ENCODE measurements at regions not wholly inside any gene's neighbourhood (a gene's known extent, or its start where the extent isn't known, plus 50 kb on each side); places are given as distances from the start of the nearest gene placed in this dataset.
"Not testable (repeated sequence)": the region's sequence is repeated elsewhere in the genome, so short reads cannot be mapped to it uniquely, and the experiment has no call there.

DNA sequence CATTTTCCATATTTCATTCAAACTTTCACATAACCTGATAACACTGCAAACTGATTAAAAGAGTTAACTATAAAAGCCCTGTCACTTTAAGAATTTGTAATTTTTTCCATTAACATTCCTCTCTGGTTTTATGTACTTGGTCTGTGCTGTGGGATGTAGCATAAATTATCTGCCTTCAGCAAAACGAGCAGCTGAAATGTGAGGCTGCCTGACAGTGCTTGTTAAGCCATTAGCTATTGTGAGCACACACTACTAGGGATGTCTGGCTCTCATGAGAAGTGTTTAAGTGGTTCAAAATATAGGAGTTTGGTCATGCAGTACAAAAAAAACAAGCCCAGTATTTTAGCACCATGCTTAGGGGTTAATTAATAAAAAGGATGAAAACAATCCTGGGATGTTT, 63.0 kb downstream of the HOXA1 start:
- DNase-seq = peak; percentile 61

DNA sequence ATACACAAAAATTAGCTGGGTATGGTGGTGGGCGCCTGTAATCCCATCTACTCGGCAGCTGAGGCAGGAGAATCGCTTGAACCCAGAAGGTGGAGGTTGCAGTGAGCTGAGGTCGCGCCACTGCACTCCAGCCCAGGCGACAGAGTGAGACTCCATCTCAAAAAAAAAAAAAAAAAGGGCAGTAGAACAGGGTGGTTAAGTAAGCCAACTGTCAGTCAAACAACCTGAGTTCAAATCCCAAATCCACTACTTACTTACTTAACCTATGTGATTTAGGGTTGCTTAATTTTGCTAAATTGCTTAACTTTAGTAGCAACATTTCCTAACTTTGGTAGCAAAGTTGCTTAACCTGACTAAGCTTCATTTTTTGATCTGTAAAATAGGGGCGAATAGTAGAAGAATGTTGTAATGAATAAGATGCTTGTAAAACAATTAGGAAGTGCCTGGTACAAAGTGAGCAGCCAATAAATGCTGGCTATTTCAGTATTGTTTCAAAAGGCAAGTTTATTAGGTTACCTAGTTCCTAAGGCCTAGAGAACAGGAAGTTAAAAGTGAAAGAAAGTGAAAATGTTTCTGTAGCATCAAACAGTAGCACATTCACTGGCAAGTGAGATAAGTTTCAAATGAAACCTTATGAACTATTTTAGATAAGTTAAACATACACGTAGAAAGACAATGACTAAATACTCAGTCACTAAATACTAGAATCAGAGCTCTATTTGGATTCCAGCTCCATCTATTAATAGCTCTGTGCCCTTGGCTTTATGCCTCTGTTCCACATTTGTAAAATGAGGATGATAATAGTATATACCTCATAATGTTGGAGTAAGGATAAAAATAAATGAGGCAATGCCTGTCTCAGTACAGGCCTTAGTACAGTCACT, 64.3 kb downstream of the HOXA1 start:
- DNase-seq = no peak

DNA sequence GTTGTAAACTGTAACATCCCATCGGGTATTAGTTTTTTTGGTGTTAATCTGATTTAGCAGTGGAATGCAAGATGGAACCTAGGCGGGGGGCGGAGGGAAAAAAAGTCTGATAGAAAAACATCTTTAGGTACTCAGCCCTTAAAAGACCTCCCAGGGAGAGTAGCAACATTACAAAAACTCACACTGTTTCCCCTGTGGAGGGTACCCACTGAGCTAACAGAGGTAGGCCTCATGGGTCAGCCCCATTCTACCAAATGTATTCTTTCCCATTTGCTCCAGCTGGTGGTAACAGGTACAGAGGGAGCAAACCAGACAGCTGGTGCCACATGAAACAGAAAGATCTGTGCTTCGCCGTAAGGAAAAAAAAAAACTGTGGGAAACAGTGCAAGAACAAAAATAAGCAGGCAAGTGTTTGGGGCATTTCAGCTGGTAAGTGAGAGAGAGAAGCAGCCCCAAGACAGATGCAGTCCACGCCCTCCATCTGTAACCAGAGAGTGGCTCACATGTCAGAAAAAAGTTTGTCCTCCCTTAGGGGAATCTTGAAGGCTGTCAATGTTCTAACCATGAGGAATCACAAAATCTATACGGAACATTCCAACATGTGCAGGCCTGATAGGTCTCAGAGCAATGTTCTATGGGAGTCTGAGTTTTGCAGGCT, 65.3 kb downstream of the HOXA1 start:
- DNase-seq = no peak

DNA sequence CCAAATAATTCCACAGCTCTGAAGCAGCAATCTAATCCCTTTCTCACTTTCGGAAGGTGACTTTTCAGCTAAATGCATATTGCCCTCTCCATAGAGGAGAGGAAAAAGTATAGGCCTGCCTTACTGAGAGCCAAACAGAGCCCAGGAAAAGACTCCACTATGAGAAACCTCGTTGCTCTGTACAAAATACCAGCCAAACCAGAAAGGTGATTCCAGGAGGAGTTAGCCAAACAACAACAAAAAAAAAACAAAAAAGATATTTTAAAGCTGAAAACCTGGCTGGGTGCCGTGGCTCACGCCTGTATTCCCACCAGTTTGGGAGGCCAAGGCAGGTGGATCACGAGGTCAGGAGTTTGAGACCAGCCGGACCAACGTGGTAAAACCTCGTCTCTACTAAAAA, 70.5 kb downstream of the HOXA1 start:
- no peak for DNase-seq

DNA sequence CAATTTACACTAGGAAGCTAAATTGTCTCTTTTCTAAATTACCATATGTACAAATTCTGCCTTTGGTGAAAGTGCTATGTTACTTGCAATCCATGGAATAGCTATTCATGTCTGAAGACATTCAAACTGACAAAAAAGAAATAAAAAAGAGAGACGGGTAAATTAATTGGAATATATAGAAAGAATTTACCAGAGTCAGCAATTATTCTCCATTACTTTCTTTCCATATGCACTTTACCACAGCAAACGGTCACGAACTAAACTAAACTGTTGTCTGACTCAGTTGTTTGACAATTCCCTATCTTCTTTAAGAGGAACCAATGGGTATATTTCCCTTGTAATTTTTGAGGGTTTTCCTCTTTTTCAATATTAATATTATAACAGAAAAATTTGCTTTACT, 85.7 kb downstream of the HOXA1 start:
- no peak for DNase-seq

DNA sequence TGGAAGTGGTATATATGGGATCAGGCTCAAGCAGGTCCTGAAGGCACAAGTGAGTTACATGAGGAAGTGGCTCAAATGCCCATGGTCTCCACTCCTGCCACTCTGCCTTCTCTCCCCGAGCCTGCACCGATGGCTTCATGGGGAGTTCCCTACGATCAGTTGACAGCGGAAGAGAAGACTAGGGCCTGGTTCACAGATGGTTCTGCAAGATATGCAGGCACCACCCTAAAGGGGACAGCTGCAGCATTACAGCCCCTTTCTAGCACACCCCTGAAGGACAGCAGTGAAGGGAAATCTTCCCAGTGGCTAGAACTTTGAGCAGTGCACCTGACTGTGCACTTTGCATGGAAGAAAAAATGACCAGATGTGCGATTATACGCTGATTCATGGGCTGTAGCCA, 95.3 kb downstream of the HOXA1 start:
- no peak for DNase-seq

DNA sequence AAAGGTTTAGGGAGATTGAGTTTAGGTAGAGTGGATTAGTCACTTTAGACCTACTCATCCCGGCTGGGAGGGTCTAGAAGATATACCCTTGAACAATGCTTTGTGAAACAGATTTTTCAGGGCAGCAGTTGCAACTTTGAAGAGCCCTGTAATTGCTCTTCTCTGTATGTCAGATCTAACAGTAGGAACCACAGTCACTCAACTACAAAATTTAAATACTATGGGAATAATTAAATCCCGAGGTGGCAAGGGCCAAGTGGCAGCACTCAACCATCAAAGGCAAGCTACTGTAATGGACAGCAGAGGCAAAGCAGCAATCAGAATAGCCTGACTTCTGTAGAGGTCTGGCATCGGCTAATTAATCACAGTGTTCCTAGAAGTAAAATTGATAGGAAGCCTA, 97.5 kb downstream of the HOXA1 start:
- not testable (repeated sequence) for DNase-seq

DNA sequence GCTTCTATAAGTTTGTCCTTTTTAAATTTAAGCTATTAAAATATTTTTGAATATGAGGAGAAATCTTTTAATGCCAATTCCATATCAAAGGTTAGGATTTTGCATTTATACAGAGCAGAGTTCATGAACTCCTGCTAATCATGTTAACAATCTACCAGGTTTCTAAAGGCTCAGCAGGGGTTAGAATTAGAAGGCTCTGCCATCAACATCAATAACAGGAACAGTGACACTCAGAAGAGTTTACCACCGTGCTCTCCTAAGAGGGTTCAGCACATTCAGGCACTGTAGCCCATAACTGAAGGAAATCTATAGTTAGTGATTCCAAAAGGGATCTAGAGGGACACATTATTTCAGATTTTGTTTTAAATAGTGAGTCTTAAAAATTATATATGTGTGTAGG, 100.1 kb downstream of the HOXA1 start:
- DNase-seq = no peak

DNA sequence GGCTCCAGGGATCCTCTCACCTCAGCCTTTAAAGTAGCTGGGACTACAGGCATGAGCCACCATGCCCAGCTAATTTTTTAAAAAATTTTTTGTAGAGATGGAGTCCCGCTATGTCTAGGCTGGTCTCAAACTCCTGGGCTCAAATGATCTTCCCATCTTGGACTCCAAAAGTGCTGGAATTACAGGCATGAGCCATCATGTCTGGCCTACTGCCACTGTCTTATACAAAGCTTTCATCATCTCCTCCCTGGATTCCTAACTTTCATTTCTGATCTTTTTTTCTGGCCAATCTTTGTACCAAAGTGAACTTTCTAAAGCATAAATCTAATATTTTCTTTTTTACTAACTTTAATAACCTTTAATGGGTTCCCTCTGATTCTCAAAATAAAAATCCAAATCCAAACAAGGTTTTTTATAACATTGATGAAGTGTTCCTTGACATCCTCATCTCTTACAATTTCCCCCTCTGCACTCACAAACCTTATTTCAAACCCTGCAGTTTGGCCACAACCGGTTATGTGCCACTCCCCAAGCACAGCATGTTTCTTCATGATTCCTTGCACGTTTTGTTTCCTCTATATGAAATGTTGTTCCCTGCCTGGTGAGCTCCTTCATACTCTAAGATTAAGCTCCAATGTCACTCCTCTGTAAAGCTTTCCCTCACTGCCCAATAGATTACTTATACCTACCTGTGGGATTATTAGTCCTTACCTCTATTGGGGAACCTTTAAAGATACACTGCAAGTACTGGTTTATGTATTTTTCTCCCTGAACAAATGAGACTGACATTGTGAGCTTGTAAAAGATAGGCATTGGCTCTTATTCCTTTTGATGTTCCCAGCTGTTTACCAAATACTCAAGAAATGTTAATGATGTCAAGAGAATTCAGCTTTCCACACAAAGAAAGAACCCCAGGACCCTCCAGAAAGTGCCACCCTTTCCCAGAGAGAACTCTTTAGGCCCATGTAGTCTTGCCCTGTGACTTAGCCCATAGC, 101.7 kb downstream of the HOXA1 start:
- no peak for DNase-seq

DNA sequence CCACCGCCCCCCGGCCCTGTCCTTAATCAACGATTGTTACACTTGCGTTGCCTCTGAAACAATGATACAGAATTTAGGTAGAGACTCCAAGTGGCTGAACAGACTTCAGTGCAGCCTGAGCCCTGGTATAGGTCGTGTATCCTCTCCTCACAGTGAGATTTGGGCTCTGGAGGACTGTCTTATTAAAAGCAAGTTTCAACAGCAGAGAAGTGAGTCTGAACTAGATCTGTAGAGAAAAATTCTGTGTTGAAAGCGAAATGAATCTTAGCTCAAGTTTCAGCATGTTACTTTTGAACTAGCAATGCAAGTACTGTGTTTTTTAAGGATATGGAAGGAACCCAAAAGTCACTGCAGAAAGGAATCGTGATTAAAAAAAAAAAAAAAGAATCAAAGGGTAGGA, 103.1 kb downstream of the HOXA1 start:
- DNase-seq = no peak

DNA sequence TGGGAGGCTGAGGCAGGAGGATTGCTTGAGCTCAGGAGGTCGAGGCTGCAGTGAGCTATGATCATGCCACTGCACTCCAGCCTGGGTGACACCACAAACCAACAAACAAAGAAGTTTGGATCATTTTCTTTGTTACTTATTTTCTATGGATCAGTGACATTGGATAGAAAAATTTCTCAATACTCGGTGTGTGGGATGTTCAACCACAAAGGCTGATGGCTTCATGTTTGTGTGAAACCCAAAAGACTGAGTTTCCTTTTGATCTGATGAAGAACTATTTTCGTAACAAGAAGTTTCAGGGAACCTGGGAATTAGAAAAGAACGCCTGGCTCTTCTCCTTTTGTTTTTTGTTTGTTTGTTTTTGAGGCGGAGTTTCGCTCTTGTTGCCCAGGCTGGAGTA, 104.0 kb downstream of the HOXA1 start:
- DNase-seq = no peak

DNA sequence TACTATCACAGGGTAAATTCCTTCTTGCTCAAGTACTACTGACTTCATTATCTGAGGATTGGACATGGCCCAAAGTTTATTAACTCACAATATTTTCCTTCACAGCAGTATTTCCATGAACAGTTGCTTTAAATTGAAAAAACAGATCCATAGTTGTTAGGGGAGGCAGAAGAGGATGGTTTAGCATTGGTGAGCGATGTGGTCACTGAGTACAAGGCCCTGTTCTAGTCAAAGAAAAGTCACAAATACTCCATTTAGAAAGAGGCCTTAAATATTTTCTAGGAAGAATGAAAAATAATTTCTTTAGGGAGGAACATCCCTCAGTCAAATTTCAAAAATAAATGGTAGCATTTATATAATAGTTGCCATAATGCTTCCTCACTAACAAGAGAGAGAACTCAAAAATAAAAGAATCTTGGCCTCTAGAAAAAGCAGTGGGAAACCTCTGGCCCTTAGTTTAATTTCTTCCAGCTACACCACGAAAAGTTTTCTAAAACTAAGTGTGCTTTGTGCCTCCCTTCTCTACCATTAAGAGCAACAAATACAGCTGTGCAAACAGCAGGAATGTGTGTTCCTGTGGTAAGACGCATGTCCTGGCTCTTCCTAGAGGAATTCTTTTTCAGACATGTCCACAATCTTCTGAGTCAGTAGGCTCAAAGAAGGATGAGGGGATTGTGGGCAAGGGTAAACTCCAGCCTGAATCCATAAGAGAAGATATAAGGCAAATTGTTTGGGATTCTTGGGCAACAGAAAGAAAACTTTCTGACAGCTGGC, 105.7 kb downstream of the HOXA1 start:
- peak; percentile 33 for DNase-seq

DNA sequence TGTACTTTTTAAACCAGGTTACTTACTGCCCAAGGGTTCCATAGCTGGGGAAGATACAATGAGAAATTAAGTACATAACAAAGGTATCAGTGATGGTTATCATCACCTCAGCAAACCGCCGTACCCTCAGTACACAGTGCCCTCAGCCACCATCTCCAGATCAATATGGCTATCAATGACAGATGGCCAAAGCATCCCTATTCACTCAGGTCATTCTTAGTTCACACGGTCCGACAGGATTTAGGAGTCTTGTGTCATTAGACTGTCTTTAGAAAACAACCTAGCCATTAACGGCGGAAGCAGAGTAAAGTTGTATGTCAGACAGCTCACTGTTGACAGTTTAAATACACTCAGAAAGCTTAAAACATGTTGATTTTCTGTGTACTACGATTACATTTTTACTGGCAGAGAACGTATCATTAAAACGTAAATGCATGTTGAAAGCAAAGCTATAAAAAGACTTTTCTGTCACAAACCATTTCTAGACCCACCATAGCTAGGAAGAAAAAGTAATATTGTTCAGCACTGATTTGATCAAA, 106.9 kb downstream of the HOXA1 start:
- no peak for DNase-seq

DNA sequence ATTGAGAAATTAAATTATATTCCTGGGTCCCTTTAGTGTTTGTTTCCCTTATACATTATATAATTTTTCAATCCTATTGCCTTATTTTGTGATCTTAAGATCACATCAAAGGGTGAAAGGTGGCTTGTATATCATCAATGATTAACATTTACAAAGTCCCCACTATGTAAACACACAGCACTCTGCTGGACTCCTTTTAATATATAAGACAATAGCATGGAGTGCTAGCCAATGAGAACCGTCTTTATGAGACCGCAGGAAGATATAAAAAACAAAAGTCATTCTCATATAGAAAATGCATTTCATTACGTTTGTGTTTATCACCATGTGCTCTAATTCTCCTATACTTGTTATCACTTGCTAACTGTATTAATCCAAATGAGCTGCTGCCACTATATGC, 108.5 kb downstream of the HOXA1 start:
- no peak for DNase-seq

DNA sequence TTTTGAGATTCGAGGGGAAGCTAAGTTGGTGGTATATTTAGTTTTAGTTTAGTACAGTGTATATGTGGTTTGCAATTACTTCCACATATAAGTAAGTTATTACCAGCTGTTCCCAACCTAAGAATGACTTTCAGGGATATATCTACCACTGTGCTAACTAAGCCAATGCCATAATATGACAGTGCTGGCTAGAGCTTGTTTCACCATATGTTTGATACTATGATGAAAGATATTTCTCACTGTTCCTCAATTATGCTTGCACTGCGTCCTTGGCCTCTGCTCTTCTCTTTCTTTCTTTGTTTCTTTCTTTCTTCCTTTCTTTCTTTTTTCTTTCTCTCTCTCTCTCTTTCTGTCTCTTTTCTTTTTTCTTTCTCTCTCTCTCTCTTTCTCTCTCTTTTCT, 113.8 kb upstream of the SKAP2 start:
- no peak for DNase-seq

DNA sequence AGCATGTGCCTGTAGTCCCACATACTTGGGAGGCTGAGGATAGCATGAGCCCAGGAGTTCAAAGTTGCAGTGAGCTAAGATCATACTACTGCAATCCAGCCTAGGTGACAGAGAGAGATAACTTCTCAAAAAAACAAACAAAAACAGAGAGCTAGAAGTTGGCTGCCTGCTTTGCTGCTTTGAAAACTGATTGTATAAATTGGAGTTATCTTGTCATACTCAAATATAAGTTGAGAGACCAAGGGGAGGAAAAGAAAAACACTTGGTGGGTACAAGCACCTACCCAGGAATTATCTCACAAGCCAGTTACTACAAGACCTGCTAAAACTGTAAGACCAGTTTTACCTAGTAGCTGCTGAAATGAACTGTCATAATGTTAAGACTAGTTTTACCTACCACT, 112.5 kb upstream of the SKAP2 start:
- no peak for DNase-seq

DNA sequence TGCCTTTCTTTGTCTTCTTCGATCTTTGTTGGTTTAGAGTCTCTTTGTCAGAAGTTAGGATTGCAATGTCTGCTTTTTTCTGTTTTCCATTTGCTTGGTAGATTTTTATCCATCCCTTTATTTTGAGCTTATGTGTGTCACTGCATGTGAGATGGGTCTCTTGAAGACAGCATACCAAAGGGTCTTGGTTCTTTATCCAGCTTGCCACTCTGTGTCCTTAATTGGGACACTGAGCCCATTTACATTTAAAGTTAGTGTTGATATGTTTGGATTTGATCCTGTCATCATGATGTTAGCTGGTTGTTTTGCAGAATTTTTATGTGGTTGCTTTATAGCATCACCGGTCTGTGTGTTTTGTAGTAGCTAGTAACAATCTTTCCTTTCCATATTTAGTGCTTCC, 107.5 kb upstream of the SKAP2 start:
- not testable (repeated sequence) for DNase-seq

DNA sequence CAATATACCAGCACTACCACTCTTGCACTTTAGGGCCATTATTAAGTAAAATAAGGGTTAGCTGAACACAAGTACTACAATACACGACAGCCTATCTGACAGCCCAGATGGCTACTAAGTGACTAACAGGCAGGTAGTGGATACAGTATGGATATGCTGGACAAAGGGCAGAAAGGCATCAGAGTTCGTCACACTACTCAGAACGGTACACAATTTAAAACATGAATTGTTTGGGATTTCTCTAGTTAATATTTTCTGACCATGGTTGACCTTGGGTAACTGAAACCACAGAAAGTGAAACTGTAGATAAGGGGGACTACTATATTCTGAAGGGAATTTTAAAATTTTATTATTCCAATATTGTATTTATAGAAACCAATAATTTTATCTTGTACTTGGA, 101.3 kb upstream of the SKAP2 start:
- no peak for DNase-seq

DNA sequence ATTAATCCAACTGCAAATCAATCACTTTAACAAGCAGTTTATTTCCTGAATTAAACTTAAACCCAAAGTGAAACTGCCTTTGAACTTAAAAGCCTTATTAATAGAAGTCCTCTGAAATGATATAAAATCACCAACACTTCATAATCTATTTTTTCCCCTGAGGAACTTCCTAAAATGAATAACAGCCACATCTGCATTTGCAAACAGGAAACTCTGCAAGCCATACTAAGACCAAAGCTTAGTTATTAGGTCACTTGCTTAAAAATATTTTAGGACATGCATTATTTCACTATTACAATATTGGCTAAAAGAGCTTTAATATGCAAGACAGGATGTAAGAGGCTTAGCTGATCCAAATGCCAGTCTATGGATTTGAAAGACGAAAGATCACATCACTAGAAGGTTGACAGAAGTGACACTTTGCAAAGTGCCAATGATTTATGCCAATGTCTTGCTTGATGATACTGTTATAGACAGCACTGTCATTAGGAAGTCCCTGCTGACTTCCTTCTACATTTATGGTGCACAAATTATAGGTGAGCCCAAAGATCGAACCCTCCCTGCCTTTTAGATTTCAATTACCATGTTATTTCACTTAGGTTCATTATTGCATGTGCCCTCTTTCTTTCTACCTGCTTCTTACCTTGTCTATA, 99.9 kb upstream of the SKAP2 start:
- DNase-seq = no peak

DNA sequence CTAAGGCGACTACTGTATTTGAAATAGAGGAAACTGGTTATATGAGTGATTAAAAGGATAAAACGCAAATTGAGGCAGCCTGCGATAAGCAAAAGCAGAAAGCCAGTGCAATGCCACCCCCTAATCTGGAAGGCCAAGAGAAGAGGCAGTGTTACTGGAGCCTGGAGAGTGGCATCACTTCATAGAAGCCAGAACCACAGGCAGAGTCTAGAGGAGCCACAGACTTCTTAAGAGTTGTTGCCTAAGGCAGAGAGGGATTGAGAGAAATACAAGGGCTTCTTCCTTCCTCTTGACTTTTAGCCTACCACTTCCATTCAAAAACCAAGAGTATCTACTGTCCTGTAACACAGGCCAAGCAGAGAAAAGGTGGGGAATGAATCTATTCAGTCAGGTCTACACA, 94.9 kb upstream of the SKAP2 start:
- DNase-seq = no peak

DNA sequence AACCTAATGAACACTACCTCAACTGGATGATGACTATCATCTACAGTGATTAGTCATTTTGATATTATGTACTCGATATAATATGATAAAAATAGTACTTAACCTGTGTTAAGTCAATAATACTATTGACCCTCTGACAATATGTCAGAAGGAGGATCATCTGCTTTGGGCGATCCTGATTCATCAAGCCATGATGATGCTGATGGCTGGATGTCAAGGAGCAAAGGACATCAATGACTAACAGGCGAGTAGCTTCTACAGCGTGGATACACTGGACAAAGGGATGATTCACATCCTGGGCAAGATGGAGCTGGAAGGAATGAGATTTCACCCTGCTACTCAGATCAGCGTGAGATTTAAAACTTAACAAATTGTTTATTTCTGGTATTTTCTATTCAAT, 94.4 kb upstream of the SKAP2 start:
- no peak for DNase-seq

DNA sequence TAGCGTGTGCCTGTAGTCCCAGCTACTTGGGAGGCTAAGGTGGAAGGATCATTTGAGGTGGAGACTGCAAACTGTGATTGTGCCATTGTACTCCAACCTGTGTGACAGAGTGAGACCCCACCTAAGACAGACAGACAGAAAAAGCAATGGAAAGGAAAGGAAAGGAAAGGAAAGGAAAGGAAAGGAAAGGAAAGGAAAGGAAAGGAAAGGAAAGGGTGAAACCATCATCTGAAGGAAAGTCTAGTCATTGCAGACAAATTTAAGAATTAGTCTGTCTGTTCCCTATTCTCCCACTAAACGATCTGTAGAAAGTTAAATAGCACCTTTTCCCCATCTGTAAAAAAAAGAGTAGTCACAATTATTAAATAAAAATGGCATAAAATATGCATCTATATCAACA, 91.1 kb upstream of the SKAP2 start:
- DNase-seq = no peak
